ENCODE measurements at regions not wholly inside any gene's neighbourhood (a gene's known extent, or its start where the extent isn't known, plus 50 kb on each side); places are given as distances from the start of the nearest gene placed in this dataset.

DNA sequence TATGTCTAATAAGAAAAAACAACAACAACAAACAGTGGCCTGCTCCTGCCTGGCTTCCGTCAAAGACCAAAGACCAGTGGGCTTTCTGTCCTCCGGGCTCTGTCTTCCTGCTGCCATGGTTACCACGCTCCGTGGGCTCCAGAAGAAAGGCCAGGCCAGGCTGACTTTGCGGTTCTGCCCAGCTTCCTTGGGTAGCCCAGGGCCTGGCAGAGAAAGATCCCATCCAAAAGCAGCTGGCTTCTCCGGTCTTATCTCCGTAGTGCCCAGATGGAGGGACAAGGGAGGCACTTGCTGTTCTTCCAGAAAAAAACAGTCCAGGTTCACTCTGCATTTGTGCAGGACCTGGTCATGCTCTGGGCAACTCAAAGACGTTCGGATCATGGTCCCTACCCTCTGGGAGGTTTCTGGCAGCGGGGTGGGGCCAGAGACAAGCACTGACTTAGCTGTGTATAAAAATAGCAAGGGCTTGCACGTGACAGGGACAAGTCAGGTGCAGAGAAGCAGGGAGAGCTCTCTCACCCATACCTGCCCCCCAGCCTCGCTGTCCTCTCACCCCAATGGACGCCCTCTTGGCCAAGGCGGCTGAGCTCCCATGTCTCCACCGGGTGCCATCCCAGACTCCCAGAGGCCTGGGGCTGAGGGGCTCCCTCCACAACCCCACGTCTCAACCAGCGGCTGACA, 212.2 kb downstream of the C9orf50 start:
- Histone ChIP-seq H3K27ac (peak overlapping the region; percentile 81 to 85 (median 81)), H3K27me3 (no peaks in the 10 kb centered on the region), H3K9me3 (no peaks in the 10 kb centered on the region), H3K36me3 (no peaks in the 10 kb centered on the region), H3K4me1 (peaks cover 0 to 22% of the 10 kb centered on the region in 2 donors), H3K4me3 (peak overlapping the region in 2 of 4 donors; percentile 21 to 38)
- intact Hi-C loops (cut with DNase I; ENCODE audit: low total_unique reads) (loop anchor here (2.0 kb wide), 1 partner anchor 26 kb away; no protein-coding TSS in a partner anchor), in situ Hi-C loops (cut with MboI; ENCODE audit: low sequenced_read_pairs in 4 of 4) (no loop called here)
- TF ChIP-seq, protein P1, sequence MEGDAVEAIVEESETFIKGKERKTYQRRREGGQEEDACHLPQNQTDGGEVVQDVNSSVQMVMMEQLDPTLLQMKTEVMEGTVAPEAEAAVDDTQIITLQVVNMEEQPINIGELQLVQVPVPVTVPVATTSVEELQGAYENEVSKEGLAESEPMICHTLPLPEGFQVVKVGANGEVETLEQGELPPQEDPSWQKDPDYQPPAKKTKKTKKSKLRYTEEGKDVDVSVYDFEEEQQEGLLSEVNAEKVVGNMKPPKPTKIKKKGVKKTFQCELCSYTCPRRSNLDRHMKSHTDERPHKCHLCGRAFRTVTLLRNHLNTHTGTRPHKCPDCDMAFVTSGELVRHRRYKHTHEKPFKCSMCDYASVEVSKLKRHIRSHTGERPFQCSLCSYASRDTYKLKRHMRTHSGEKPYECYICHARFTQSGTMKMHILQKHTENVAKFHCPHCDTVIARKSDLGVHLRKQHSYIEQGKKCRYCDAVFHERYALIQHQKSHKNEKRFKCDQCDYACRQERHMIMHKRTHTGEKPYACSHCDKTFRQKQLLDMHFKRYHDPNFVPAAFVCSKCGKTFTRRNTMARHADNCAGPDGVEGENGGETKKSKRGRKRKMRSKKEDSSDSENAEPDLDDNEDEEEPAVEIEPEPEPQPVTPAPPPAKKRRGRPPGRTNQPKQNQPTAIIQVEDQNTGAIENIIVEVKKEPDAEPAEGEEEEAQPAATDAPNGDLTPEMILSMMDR (IDR thresholded peaks at IDR 0.05 in 4 of 5, conservative IDR thresholded peaks at IDR 0.05 in 1 of 5): no peak
- TF ChIP-seq POLR2A (IDR thresholded peaks at IDR 0.05): peak; percentile 60 to 62
- DNase-seq: peak; percentile 72 to 87
- peak; percentile 69 to 72 for ATAC-seq

DNA sequence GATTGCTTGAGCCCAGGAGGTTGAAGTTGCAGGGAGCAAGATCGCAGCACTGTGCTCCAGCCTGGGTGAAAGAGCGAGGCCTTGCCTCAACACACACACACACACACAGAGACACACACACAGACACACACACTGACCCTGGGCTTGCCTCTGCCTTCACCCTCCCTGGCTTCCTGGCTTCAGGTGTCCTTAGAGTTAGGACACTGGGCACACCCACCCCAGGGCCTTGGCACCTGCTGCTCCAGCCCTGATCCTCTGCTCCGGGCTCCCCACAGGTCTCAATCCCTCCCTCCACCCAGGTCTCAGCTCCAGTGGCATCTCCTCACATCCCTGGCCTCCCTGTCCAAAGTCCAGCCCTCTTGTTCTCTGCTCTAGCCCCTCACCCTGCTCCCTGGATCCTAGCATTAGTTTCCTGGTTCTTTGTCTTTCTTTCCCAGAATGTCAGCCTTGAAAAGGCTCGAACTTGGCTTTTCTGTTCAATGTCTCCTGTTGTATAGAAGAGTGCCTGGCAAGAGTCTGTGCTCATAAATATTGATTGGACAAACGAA, 212.9 kb downstream of the C9orf50 start:
- in situ Hi-C loops (cut with MboI; ENCODE audit: low sequenced_read_pairs in 4 of 4) (no loop called here), intact Hi-C loops (cut with DNase I; ENCODE audit: low total_unique reads) (loop anchor here (2.0 kb wide), 1 partner anchor 25 kb away; no protein-coding TSS in a partner anchor)
- Histone ChIP-seq H3K27me3 (no peaks in the 10 kb centered on the region), H3K4me3 (no peak overlapping the region), H3K36me3 (no peaks in the 10 kb centered on the region), H3K4me1 (peaks cover 0 to 22% of the 10 kb centered on the region in 2 donors), H3K27ac (peak overlapping the region; percentile 81 to 85 (median 81)), H3K9me3 (no peaks in the 10 kb centered on the region)
- no peak for TF ChIP-seq POLR2A (IDR thresholded peaks at IDR 0.05)
- TF ChIP-seq, protein P1 (IDR thresholded peaks at IDR 0.05 in 4 of 5, conservative IDR thresholded peaks at IDR 0.05 in 1 of 5): no peak
- DNase-seq: no peak
- ATAC-seq: no peak

DNA sequence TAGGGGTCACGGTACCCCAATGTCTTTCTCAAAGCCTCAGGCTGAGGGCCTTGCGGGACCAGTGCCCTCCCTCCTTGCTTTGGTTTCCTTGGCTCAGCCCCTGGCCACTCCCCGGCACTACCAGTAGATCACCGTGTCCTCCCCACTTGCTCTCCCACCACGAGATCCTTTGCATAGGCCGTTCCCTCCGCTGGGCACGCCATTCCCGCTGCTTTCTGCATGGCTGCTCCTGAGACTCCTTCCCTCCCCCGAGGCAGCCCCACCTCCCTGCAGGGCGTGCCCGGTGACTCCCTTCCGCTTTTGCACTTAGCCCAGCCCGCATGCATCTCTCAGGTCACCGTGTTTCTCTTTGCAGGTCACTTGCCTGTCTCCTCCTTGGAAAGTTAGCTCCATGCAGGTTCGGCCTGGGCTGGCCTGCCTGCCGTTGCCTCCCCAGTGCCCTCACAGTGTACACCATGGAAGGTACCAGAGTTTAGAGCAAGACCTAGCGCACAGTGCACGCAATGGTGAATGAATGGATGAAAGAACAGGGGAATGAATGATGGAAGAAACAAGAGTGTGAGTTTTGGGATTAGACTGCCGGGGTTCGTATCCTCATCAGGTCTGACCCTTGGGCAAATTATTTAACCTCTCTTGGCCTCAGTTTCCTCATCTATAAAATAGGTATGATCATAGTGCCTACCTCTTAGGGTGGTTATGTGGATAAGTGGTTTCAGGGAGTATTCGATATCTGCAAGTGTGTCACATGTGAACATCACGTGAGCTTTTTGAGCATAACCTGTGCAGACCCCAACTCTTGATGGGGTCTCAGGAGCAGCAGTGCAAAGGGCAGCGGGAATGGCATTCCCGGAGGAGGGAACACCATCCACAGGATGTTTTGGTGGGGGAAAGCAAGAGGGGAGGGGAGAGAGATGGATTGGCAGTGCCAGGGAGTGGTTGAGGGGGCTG, 214.3 kb downstream of the C9orf50 start:
- Histone ChIP-seq H3K27ac (no peak overlapping the region), H3K36me3 (no peaks in the 10 kb centered on the region), H3K4me1 (peaks cover 0 to 15% of the 10 kb centered on the region in 2 donors), H3K4me3 (no peak overlapping the region), H3K9me3 (no peaks in the 10 kb centered on the region), H3K27me3 (no peaks in the 10 kb centered on the region)
- in situ Hi-C loops (cut with MboI; ENCODE audit: low sequenced_read_pairs in 4 of 4) (no loop called here), intact Hi-C loops (cut with DNase I; ENCODE audit: low total_unique reads) (no loop called here)
- DNase-seq (no peak), ATAC-seq (no peak)
- no peak for TF ChIP-seq POLR2A (IDR thresholded peaks at IDR 0.05)
- TF ChIP-seq, protein P1 (IDR thresholded peaks at IDR 0.05 in 4 of 5, conservative IDR thresholded peaks at IDR 0.05 in 1 of 5): no peak

DNA sequence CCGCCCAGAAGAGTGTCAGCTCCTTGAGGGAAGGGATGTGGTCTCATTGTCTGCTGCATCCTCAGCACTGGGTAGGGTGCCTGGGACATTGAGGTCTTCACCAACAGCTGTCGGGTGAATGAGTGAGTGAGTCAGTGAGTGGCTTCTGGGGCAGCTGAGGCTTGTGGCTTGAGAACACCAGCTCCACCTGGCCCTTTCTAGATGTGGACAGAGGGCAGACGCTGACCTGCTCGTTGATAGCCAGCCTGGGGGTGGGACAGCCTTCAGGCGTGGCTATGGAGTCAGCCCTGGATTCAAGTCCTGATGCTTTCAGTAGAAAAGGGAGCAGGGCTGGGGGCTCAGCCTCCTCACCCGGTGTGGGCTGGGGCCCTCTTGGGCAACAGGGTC, 215.1 kb downstream of the C9orf50 start:
- no peak overlapping the region for H3K27ac ChIP-seq
- peaks cover 0 to 15% of the 10 kb centered on the region in 2 donors for H3K4me1 ChIP-seq
- H3K27me3 ChIP-seq: no peaks in the 10 kb centered on the region
- in situ Hi-C loops (cut with MboI; ENCODE audit: low sequenced_read_pairs in 4 of 4): no loop called here
- TF ChIP-seq POLR2A (IDR thresholded peaks at IDR 0.05): no peak
- TF ChIP-seq, protein P1 (IDR thresholded peaks at IDR 0.05 in 4 of 5, conservative IDR thresholded peaks at IDR 0.05 in 1 of 5): no peak
- ATAC-seq (no peak), DNase-seq (no peak)
- intact Hi-C loops (cut with DNase I; ENCODE audit: low total_unique reads): no loop called here
- no peak overlapping the region for H3K4me3 ChIP-seq
- no peaks in the 10 kb centered on the region for H3K9me3 ChIP-seq
- H3K36me3 ChIP-seq: no peaks in the 10 kb centered on the region
